Common myeloid progenitor, CD34-positive (primary cell): ENCODE measurements at regions not wholly inside any gene's neighbourhood (a gene's known extent, or its start where the extent isn't known, plus 50 kb on each side); places are given as distances from the start of the nearest gene placed in this dataset.

Experiments used
- CTCF ChIA-PET: fragments of 350-600 bp; sonication (Branson Sonifier 250); formaldehyde crosslinking; loops from one replicate; lab custom pipeline; 2021; ENCODE audit warnings: antibody characterized with exemption; lab: Charles Lee
- POLR2A ChIA-PET: fragments of 350-600 bp; sonication (Branson Sonifier 250); formaldehyde crosslinking; loops from one replicate; lab custom pipeline; 2021; ENCODE audit warnings: antibody characterized with exemption; lab: Charles Lee
- DNase-seq, 3 donors: peaks; one replicate each; pipeline versions ENCODE4 v3.0.0 to v3.0.0-alpha.2; 2013
- H3K27ac ChIP-seq, 2 experiments: 1 replicate in 1 of 2; 2 replicates in 1 of 2; pipeline ENCODE4 v1.7.0; 2013; ENCODE audit warnings: inconsistent platforms in 2 of 2, low read length in 2 of 2, mild to moderate bottlenecking in 2 of 2, low read depth in 1 of 2, moderate library complexity in 1 of 2; ENCODE audit not compliant: severe bottlenecking in 2 of 2, insufficient read depth in 1 of 2, poor library complexity in 1 of 2
- H3K27me3 ChIP-seq, 5 experiments: replicated peaks in 2 of 5; 1 replicate in 3 of 5; 2 replicates in 2 of 5; pipeline versions ENCODE4 v1.6.1 to v1.7.0; 2013; ENCODE audit warnings: low read length in 4 of 5, mild to moderate bottlenecking in 2 of 5, moderate library complexity in 2 of 5, inconsistent platforms in 1 of 5; ENCODE audit not compliant: insufficient read depth in 5 of 5, control insufficient read depth in 4 of 5
- H3K36me3 ChIP-seq, 4 experiments: 1 replicate in 2 of 4; 2 replicates in 2 of 4; pipeline versions ENCODE4 v1.6.1 to v1.7.0; 2013; ENCODE audit warnings: low read length in 3 of 4, control low read depth in 1 of 4, mild to moderate bottlenecking in 1 of 4; ENCODE audit not compliant: control insufficient read depth in 4 of 4, insufficient read depth in 4 of 4
- H3K4me1 ChIP-seq, 4 experiments: 1 replicate in 3 of 4; 2 replicates in 1 of 4; pipeline versions ENCODE4 v1.6.1 to v1.7.1; 2013; ENCODE audit warnings: low read length in 3 of 4, mild to moderate bottlenecking in 3 of 4, control low read depth in 1 of 4, inconsistent platforms in 1 of 4, moderate library complexity in 1 of 4; ENCODE audit not compliant: control insufficient read depth in 4 of 4, insufficient read depth in 4 of 4; ENCODE audit errors: control extremely low read depth in 1 of 4
- H3K4me3 ChIP-seq, 7 experiments: 1 replicate in 4 of 7; 2 replicates in 3 of 7; pipeline versions ENCODE4 v1.5.1 to v1.7.0; 2013; ENCODE audit warnings: mild to moderate bottlenecking in 7 of 7, low read length in 6 of 7, moderate library complexity in 6 of 7, inconsistent platforms in 2 of 7, low read depth in 2 of 7, control low read depth in 1 of 7; ENCODE audit not compliant: insufficient read depth in 4 of 7, control insufficient read depth in 1 of 7; ENCODE audit errors: extremely low read depth in 1 of 7
- H3K9me3 ChIP-seq, 5 experiments: 1 replicate in 4 of 5; 2 replicates in 1 of 5; pipeline versions ENCODE4 v1.6.1 to v1.7.1; 2013; ENCODE audit warnings: low read length in 4 of 5, mild to moderate bottlenecking in 2 of 5, inconsistent platforms in 1 of 5, low read depth in 1 of 5, moderate library complexity in 1 of 5; ENCODE audit not compliant: control insufficient read depth in 4 of 5, insufficient read depth in 2 of 5; ENCODE audit errors: control extremely low read depth in 1 of 5
- WGBS: methylation state at CpG from one replicate; pipeline ENCODE4 v1.1.5; 2013; ENCODE audit not compliant: insufficient coverage; 5-methylcytosine and 5-hydroxymethylcytosine counted together

DNA sequence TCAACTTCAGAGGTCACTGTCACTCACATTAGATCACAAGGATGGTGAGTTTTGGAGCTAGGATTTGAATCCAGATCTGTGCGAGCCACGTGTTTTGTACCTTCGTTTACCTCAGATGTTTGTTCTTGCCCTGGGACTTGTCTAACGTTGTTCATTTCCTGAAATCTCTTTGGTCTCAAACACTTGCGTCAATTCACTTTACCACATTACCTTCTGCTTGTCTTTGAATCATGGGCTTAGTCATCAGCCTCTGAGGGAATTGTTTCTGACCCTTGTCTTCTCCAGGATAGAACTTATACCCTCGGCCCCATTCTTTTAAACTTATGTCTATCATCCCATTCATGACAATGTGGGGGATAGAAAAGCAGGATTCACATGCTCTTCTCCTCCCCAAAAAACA lies 282.7 kb downstream of the DCDC2C start:
- WGBS = 81% methylated on average over 5 of the region's 6 CpGs
- DNase-seq = no peak
- CTCF ChIA-PET = no interaction called here
- Histone ChIP-seq H3K9me3 (peaks cover 0 to 2% (median 0%) of the 10 kb centered on the region in 5 experiments), H3K27ac (no peak overlapping the region), H3K4me1 (peaks cover 0 to 3% (median 0%) of the 10 kb centered on the region in 4 experiments), H3K4me3 (no peak overlapping the region), H3K27me3 (no peaks in the 10 kb centered on the region), H3K36me3 (no peaks in the 10 kb centered on the region)
- POLR2A ChIA-PET = no interaction called here

DNA sequence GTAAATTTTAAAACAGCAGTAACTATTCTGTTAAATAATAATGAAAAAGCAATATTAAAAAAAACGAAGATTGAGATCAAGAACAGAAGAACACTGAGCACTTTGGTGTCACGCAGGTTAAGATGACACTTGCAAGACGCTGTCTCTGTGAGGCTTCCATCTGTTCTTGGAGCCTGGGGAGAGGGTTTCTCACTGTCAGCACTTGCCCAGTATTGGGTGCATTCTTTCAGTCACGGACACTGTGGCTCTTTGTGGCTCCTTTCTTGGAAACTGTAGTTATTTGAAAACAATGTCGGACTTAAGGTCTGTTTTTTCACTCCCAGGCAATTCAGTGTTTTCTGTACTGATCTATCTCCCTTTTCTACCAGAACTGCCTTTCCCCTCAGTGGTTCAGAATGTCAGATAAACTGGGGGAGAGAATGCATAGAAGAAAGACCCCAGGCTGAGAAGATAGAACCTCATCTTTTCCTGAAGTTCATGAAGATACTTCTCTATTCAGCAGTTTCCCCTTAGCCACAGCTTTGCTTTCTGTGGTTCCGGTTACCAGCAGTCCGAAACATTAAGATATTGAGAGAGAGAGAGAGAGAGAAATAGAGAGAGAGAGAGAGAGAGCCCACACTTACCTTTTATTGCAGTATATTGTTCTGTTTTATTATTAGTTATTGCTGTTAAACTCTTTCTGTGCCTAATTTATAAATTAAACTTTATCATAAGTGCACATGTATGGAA lies 283.3 kb downstream of the DCDC2C start:
- DNase-seq = no peak
- POLR2A ChIA-PET = no interaction called here
- Histone ChIP-seq H3K9me3 (peaks cover 0 to 2% (median 0%) of the 10 kb centered on the region in 5 experiments), H3K27ac (no peak overlapping the region), H3K4me1 (peaks cover 0 to 3% (median 0%) of the 10 kb centered on the region in 4 experiments), H3K4me3 (no peak overlapping the region), H3K27me3 (no peaks in the 10 kb centered on the region), H3K36me3 (no peaks in the 10 kb centered on the region)
- 100% methylated on average over 4 of the region's 7 CpGs for WGBS
- CTCF ChIA-PET = no interaction called here

GRCh38 chr2:4002841-4003403 lies 299.5 kb downstream of the DCDC2C start:
- Histone ChIP-seq H3K27me3 (peaks cover 0 to 8% (median 0%) of the 10 kb centered on the region in 5 experiments), H3K36me3 (no peaks in the 10 kb centered on the region), H3K4me1 (no peaks in the 10 kb centered on the region), H3K9me3 (no peaks in the 10 kb centered on the region), H3K27ac (no peak overlapping the region), H3K4me3 (no peak overlapping the region)
- POLR2A ChIA-PET = no interaction called here
- no peak for DNase-seq
- CTCF ChIA-PET = no interaction called here
- 92% methylated on average over 21 of the region's 22 CpGs for WGBS

- ChIA-PET CTCF (no interaction called here), POLR2A (no interaction called here)
- Histone ChIP-seq H3K27me3 (no peaks in the 10 kb centered on the region), H3K9me3 (peaks cover 0 to 3% (median 2%) of the 10 kb centered on the region in 5 experiments), H3K4me3 (no peak overlapping the region), H3K27ac (no peak overlapping the region), H3K36me3 (no peaks in the 10 kb centered on the region), H3K4me1 (no peaks in the 10 kb centered on the region)
- WGBS = 100% methylated on average over 1 of the region's 1 CpG
- no peak for DNase-seq
Observed at GRCh38 chr2:4012197-4012596, 308.8 kb downstream of the DCDC2C start.

DNA sequence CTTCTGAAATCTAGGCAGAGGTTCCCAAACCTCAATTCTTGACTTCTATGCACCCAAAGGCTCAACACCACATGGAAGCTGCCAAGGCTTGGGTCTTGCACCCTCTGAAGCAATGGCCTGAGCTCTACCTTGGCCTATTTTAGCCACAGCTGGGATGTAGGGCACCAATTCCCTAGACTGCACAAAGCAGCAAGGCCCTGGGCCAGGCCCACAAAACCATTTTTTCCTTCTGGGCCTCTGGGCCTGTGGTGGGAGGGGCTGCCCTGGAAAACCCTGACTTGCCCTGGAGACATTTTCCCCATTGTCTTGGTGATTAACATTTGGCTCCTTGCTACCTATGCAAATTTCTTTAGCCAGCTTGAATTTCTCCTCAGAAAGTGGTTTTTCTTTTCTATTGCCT lies 315.2 kb downstream of the DCDC2C start:
- CTCF ChIA-PET = no interaction called here

DNA sequence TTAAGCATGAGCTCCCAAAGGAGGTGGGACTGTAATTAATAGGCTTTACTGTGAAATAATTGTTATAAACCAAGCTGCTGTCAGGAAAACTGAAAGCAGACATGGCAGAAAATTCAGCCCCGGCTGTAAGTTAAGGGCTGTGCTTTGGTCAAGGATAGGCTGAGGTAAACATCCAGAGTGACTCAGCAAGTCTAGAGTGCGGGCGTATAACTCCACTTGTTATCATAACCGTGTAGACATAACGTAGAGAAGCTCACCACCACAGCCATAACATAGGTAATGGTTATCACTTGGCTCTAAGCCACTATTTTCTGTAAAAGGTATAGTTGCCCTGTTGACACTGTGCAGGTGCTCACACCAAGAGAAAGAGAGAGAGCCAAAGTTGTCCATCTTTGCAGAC lies 316.8 kb downstream of the DCDC2C start:
- Histone ChIP-seq H3K36me3 (no peaks in the 10 kb centered on the region), H3K4me3 (no peak overlapping the region), H3K27me3 (no peaks in the 10 kb centered on the region), H3K9me3 (peaks cover 0 to 4% (median 2%) of the 10 kb centered on the region in 5 experiments), H3K27ac (no peak overlapping the region), H3K4me1 (no peaks in the 10 kb centered on the region)
- 67% methylated on average over 1 of the region's 5 CpGs for WGBS
- POLR2A ChIA-PET = no interaction called here
- no peak for DNase-seq
- CTCF ChIA-PET = no interaction called here

More for the DNA sequence above, 315.2 kb downstream of the DCDC2C start:
- Histone ChIP-seq H3K4me3 (no peak overlapping the region), H3K27ac (no peak overlapping the region), H3K36me3 (no peaks in the 10 kb centered on the region), H3K4me1 (no peaks in the 10 kb centered on the region), H3K27me3 (no peaks in the 10 kb centered on the region), H3K9me3 (peaks cover 0 to 4% (median 2%) of the 10 kb centered on the region in 5 experiments)
- POLR2A ChIA-PET = no interaction called here
- DNase-seq = no peak

DNA sequence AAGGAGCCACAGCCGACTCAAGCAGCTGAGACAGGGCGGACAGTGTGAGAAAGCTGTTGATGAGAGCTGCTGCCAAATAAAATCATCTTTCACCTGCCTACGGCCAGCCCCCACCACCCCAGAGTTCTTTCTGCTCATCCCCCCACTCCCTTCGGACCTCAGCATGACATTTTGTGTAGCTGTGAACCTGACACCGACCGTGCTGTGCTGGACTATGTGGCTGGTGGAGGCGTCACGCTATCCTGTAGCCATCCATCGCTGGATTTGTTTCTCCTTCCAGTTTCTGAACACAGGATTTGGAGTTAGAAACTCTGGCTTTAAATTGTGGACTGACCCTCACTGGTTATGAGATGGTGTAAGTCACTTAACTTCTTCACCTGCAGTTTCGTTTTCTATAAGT lies 317.3 kb downstream of the DCDC2C start:
- 95% methylated on average over 9 of the region's 10 CpGs for WGBS
- POLR2A ChIA-PET = no interaction called here

More for the DNA sequence above, 317.3 kb downstream of the DCDC2C start:
- H3K27ac ChIP-seq = no peak overlapping the region
- peaks cover 0 to 4% (median 2%) of the 10 kb centered on the region in 5 experiments for H3K9me3 ChIP-seq
- CTCF ChIA-PET = no interaction called here
- no peak overlapping the region for H3K4me3 ChIP-seq
- no peaks in the 10 kb centered on the region for H3K27me3 ChIP-seq
- H3K36me3 ChIP-seq = no peaks in the 10 kb centered on the region
- H3K4me1 ChIP-seq = no peaks in the 10 kb centered on the region
- DNase-seq = no peak
